H9 (cell line): ENCODE measurements at regions not wholly inside any gene's neighbourhood (a gene's known extent, or its start where the extent isn't known, plus 50 kb on each side); places are given as distances from the start of the nearest gene placed in this dataset.

Experiments
- DNase-seq: peaks from one replicate; pipeline ENCODE4 v3.0.0-alpha.2; 2017
- H2AFZ ChIP-seq: one replicate; pipeline ENCODE4 v1.6.1; 2013; ENCODE audit warnings: mild to moderate bottlenecking, low read length, control low read depth, moderate library complexity
- H2AK5ac ChIP-seq: 2 replicates; pipeline ENCODE4 v1.6.1; 2013; ENCODE audit warnings: low read length, control low read depth, mixed read lengths; ENCODE audit not compliant: insufficient read length
- H2BK120ac ChIP-seq: one replicate; pipeline ENCODE4 v1.6.1; 2013; ENCODE audit warnings: low read depth, mild to moderate bottlenecking, low read length, control low read depth, inconsistent platforms; ENCODE audit not compliant: poor library complexity, severe bottlenecking
- H2BK12ac ChIP-seq: 2 replicates; pipeline ENCODE4 v1.6.1; 2013; ENCODE audit warnings: low read length, control low read depth, mixed read lengths, low read depth; ENCODE audit not compliant: insufficient read length
- H2BK15ac ChIP-seq: 2 replicates; pipeline ENCODE4 v1.6.1; 2013; ENCODE audit warnings: low read depth, low read length, control low read depth
- H2BK20ac ChIP-seq: one replicate; pipeline ENCODE4 v1.6.1; 2013; ENCODE audit warnings: low read depth, mild to moderate bottlenecking, low read length, control low read depth, inconsistent platforms; ENCODE audit not compliant: poor library complexity, severe bottlenecking
- H2BK5ac ChIP-seq: 2 replicates; pipeline ENCODE4 v1.6.1; 2013; ENCODE audit warnings: low read length, control low read depth, mixed read lengths; ENCODE audit not compliant: insufficient read length
- H3K14ac ChIP-seq: 2 replicates; pipeline ENCODE4 v1.6.1; 2013; ENCODE audit warnings: low read length, control low read depth; ENCODE audit not compliant: insufficient read depth
- H3K18ac ChIP-seq: 2 replicates; pipeline ENCODE4 v1.6.1; 2013; ENCODE audit warnings: low read depth, mild to moderate bottlenecking, mixed read lengths, low read length, control low read depth; ENCODE audit not compliant: insufficient read length
- H3K23ac ChIP-seq: 2 replicates; pipeline ENCODE4 v1.6.1; 2013; ENCODE audit warnings: low read length, control low read depth, mixed read lengths, low read depth; ENCODE audit not compliant: insufficient read length
- H3K23me2 ChIP-seq: 2 replicates; pipeline ENCODE4 v1.6.1; 2013; ENCODE audit warnings: low read depth, mild to moderate bottlenecking, mixed read lengths, low read length, control low read depth; ENCODE audit not compliant: insufficient read length, poor library complexity, severe bottlenecking
- H3K27ac ChIP-seq: 2 replicates; pipeline ENCODE4 v1.5.1; 2013; ENCODE audit warnings: low read length, control low read depth, mixed read lengths, low read depth; ENCODE audit not compliant: insufficient read length
- H3K27me3 ChIP-seq: 2 replicates; pipeline ENCODE4 v1.6.1; 2013; ENCODE audit warnings: low read length, control low read depth, inconsistent platforms; ENCODE audit not compliant: insufficient read depth
- H3K4ac ChIP-seq: 2 replicates; pipeline ENCODE4 v1.6.1; 2013; ENCODE audit warnings: low read depth, mild to moderate bottlenecking, control low read depth, inconsistent platforms, low read length, moderate library complexity
- H3K4me1 ChIP-seq: 2 replicates; pipeline ENCODE4 v1.6.1; 2013; ENCODE audit warnings: low read length, control low read depth, inconsistent platforms; ENCODE audit not compliant: insufficient read depth
- H3K4me2 ChIP-seq: 2 replicates; pipeline ENCODE4 v1.6.1; 2013; ENCODE audit warnings: low read length, control low read depth, mixed read lengths; ENCODE audit not compliant: insufficient read length, insufficient read depth
- H3K56ac ChIP-seq: 2 replicates; pipeline ENCODE4 v1.6.1; 2013; ENCODE audit warnings: low read depth, mild to moderate bottlenecking, mixed read lengths, low read length, control low read depth; ENCODE audit not compliant: insufficient read length
- H3K79me1 ChIP-seq: 2 replicates; pipeline ENCODE4 v1.6.1; 2013; ENCODE audit warnings: low read depth, mild to moderate bottlenecking, moderate library complexity, low read length, control low read depth, inconsistent platforms; ENCODE audit not compliant: insufficient read depth, poor library complexity, severe bottlenecking
- H3K79me2 ChIP-seq: 2 replicates; pipeline ENCODE4 v1.6.1; 2013; ENCODE audit warnings: low read length, control low read depth, inconsistent platforms; ENCODE audit not compliant: insufficient read depth
- H3K9ac ChIP-seq: 2 replicates; pipeline ENCODE4 v1.6.1; 2013; ENCODE audit warnings: low read length, control low read depth, mixed read lengths; ENCODE audit not compliant: insufficient read length; ENCODE audit errors: extremely low read depth
- H3K9me3 ChIP-seq: one replicate; pipeline ENCODE4 v1.6.1; 2013; ENCODE audit warnings: low read depth, low read length, inconsistent platforms; ENCODE audit not compliant: control insufficient read depth
- H3T11ph ChIP-seq: one replicate; pipeline ENCODE4 v1.6.1; 2013; ENCODE audit warnings: mild to moderate bottlenecking, low read length, control low read depth, inconsistent platforms
- H4K20me1 ChIP-seq: one replicate; pipeline ENCODE4 v1.6.1; 2013; ENCODE audit not compliant: control insufficient read depth, insufficient read length, insufficient read depth
- H4K5ac ChIP-seq: 2 replicates; pipeline ENCODE4 v1.6.1; 2013; ENCODE audit warnings: low read depth, mild to moderate bottlenecking, mixed read lengths, low read length, control low read depth; ENCODE audit not compliant: insufficient read length
- H4K8ac ChIP-seq: replicated peaks from 2 replicates; pipeline ENCODE4 v1.6.1; 2013; ENCODE audit warnings: low read length, control low read depth, mixed read lengths, low read depth; ENCODE audit not compliant: insufficient read length
- H4K91ac ChIP-seq: 2 replicates; pipeline ENCODE4 v1.6.1; 2013; ENCODE audit warnings: low read depth, mild to moderate bottlenecking, moderate library complexity, mixed read lengths, low read length, control low read depth; ENCODE audit not compliant: insufficient read length
- H3K27ac Mint-ChIP-seq, 3 experiments: 2 replicates in 2 of 3; 3 replicates in 1 of 3; pipeline ENCODE4 v1.8.0; 2020 to 2021; ENCODE audit warnings: mixed read lengths in 3 of 3, mild to moderate bottlenecking in 1 of 3, moderate library complexity in 1 of 3
- H3K27me3 Mint-ChIP-seq: 2 replicates; pipeline ENCODE4 v1.8.0; 2021; ENCODE audit warnings: low read depth, mild to moderate bottlenecking, moderate library complexity, mixed read lengths
- H3K36me3 Mint-ChIP-seq, 3 experiments: 2 replicates in 2 of 3; 3 replicates in 1 of 3; pipeline ENCODE4 v1.8.0; 2020 to 2021; ENCODE audit warnings: low read depth in 3 of 3, mixed read lengths in 3 of 3; ENCODE audit not compliant: insufficient read depth in 1 of 3
- H3K4me1 Mint-ChIP-seq, 2 experiments: 2 replicates each; pipeline ENCODE4 v1.8.0; 2020; ENCODE audit warnings: mixed read lengths in 2 of 2
- H3K4me3 Mint-ChIP-seq, 2 experiments: 2 replicates in 1 of 2; 3 replicates in 1 of 2; pipeline ENCODE4 v1.8.0; 2020 to 2021; ENCODE audit warnings: mild to moderate bottlenecking in 2 of 2, mixed read lengths in 2 of 2, moderate library complexity in 1 of 2
- H3K9me3 Mint-ChIP-seq, 2 experiments: 2 replicates in 1 of 2; 3 replicates in 1 of 2; pipeline ENCODE4 v1.8.0; 2020; ENCODE audit warnings: mild to moderate bottlenecking in 2 of 2, mixed read lengths in 2 of 2, moderate library complexity in 1 of 2
- TF ChIP-seq, protein P1 (sequence below): fragments of 200-600 bp; sonication (generic); conservative IDR thresholded peaks from 3 replicates; pipeline ENCODE4 v1.8.0; 2021; ENCODE audit warnings: antibody characterized with exemption, mild to moderate bottlenecking

DNA sequence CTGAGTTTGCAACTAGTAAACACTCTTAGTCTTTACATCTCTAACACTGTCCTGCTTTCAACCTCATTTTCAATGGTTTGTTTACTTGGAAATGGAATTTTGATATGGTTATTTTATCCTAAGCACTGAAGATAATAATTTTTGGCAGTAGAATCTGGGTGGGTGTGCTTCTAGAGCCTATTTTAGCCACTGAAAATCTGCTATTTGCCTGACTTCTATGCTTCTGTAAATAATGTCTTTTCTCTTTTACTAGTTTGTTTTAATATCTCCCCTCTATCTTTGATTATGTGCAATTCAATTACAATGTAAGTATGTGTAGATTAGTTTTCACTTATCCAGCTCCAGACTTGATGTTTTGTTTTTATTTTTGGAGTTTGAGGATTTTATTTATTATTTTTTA is 197.5 kb downstream of the TUSC1 start:
- no peak overlapping the region for H3K4me2 ChIP-seq
- H4K20me1 ChIP-seq, result no peaks in the 10 kb centered on the region
- no peak overlapping the region for H3K18ac ChIP-seq
- no peak overlapping the region for H4K5ac ChIP-seq
- Mint-ChIP-seq H3K9me3 (no peaks in the 10 kb centered on the region), H3K27me3 (no peaks in the 10 kb centered on the region), H3K4me3 (no peak overlapping the region), H3K27ac (no peak overlapping the region), H3K4me1 (peaks cover 11 to 18% of the 10 kb centered on the region in 2 experiments), H3K36me3 (no peaks in the 10 kb centered on the region)
- no peak overlapping the region for H2BK12ac ChIP-seq
- no peaks in the 10 kb centered on the region; the same call in 1 of the 2 replicates for H3K4me1 ChIP-seq
- H3K79me1 ChIP-seq, result no peaks in the 10 kb centered on the region
- H3K27me3 ChIP-seq, result no peaks in the 10 kb centered on the region
- no peak overlapping the region for H3K9ac ChIP-seq
- no peak overlapping the region for H3K56ac ChIP-seq
- no peak overlapping the region for H3K14ac ChIP-seq
- H2AFZ ChIP-seq, result no peak overlapping the region
- H3K79me2 ChIP-seq, result no peaks in the 10 kb centered on the region; the same call in 1 of the 2 replicates
- no peak overlapping the region for H2BK20ac ChIP-seq
- H2BK120ac ChIP-seq, result no peak overlapping the region
- no peaks in the 10 kb centered on the region for H3K23me2 ChIP-seq
- no peak overlapping the region for H4K91ac ChIP-seq
- TF ChIP-seq, protein P1, sequence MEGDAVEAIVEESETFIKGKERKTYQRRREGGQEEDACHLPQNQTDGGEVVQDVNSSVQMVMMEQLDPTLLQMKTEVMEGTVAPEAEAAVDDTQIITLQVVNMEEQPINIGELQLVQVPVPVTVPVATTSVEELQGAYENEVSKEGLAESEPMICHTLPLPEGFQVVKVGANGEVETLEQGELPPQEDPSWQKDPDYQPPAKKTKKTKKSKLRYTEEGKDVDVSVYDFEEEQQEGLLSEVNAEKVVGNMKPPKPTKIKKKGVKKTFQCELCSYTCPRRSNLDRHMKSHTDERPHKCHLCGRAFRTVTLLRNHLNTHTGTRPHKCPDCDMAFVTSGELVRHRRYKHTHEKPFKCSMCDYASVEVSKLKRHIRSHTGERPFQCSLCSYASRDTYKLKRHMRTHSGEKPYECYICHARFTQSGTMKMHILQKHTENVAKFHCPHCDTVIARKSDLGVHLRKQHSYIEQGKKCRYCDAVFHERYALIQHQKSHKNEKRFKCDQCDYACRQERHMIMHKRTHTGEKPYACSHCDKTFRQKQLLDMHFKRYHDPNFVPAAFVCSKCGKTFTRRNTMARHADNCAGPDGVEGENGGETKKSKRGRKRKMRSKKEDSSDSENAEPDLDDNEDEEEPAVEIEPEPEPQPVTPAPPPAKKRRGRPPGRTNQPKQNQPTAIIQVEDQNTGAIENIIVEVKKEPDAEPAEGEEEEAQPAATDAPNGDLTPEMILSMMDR, result no peak
- no peak for DNase-seq
- no peak overlapping the region for H3T11ph ChIP-seq
- no peak overlapping the region for H3K27ac ChIP-seq
- H2BK5ac ChIP-seq, result no peak overlapping the region
- no peak overlapping the region for H2BK15ac ChIP-seq
- no peaks in the 10 kb centered on the region for H3K9me3 ChIP-seq
- no peak overlapping the region for H4K8ac ChIP-seq
- no peak overlapping the region for H3K23ac ChIP-seq
- H3K4ac ChIP-seq, result no peak overlapping the region
- H2AK5ac ChIP-seq, result no peak overlapping the region
